ENCODE measurements at regions not wholly inside any gene's neighbourhood (a gene's known extent, or its start where the extent isn't known, plus 50 kb on each side); places are given as distances from the start of the nearest gene placed in this dataset.
"Not testable (repeated sequence)": the region's sequence is repeated elsewhere in the genome, so short reads cannot be mapped to it uniquely, and the experiment has no call there.

DNA sequence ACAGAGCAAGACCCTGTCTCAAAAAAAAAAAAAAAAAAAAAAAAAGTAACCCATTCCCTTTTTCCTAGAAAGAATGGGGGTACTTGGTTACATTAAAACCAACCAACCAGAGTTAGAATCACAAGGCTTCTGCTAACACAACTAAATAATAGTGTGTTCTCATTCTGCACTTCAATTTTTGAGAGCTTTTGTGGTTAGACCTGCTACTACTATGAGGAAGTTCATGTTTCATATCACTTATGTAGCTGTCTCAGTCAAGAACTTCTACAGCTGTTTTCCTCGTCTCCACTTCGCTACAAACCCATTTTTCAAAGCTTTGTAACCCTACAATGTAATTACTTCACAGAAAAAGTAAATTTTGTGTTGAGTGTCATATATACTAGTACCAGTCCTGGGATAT lies 58.3 kb downstream of the PDHA2 start:
- DNase-seq, result no peak

DNA sequence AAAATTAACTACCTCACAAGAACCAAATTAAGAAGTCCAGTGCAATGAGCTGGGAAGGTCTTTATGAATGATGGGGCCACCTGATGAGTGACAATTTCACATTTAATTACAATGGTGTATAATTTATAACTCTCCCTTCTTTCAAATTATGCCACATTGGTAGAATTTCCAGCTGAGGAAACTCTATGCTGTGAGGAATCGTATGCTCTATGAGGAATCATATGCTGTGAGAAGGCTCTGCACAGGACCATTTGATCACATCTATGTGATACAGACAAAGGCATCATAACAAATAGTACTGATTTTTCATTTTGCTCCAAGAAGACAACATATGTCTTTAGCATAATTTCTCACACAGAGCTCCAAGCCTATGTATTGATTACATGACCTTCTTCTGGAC lies 69.3 kb downstream of the PDHA2 start:
- no peak for DNase-seq

DNA sequence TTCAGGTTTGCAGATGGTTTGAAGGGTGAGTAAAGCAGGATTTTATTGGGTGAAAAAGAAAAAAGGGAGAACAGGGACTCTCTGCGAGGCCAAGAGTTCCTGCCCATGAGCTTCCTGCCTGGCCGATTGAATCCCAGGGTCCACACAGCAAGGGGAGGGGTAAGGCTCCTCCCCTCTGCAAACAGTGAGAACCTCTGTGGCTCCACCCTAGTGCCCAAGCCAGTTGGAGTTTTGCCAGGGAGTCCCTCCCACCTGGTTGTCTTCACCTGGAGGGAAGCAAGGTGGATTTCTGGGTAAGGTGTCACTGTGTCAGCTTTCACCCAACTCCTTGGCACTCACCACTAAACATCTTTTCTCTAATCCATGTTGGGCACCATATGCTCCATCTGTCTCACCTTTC lies 70.9 kb downstream of the PDHA2 start:
- no peak for DNase-seq

DNA sequence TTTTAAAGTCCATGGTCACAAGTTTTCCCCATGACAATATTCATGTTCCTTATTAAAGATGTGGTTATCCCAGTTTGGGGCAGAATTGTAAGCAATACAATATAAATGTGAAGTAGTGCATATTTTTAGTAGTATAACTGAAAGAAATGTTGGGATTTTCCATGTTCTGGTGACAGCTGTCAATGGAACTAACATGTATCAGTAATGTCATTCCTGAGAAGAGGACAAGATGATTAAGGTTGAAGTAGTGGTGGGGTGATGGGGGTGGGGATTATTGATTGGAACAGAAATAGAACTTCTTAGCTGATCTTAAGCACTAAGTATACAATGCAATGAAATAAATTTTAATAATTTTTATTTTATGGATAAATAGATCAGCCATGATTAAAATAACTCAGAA lies 81.6 kb downstream of the PDHA2 start:
- no peak for DNase-seq

DNA sequence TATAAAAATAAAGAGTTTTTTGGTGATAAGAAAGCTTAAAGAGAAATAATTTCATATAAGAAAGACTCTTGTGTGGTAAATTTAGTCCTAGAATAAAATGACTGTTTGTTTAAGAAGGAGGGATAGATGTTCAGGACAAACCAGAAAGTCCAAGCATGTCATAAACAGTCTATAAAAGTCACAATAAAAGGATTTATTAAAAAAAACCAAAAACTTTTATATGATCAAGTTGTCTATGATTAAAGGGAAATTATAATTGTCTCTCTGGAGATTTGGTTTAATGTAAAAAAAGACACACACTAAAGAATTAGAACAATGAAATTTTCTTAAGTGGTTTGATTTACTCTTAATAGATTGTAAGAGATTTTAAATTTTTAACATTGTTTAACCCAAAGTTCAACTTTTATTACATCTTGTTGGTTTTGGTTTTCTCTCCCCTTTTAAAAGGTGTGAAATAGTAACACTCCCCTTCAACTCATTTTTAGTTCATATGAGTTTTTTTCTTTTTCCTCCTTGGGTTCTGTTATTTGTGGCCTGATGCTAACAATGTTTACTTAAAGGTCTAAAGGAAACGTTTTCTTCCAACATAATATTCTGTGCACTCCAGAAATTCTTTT lies 89.7 kb downstream of the PDHA2 start:
- no peak for DNase-seq

DNA sequence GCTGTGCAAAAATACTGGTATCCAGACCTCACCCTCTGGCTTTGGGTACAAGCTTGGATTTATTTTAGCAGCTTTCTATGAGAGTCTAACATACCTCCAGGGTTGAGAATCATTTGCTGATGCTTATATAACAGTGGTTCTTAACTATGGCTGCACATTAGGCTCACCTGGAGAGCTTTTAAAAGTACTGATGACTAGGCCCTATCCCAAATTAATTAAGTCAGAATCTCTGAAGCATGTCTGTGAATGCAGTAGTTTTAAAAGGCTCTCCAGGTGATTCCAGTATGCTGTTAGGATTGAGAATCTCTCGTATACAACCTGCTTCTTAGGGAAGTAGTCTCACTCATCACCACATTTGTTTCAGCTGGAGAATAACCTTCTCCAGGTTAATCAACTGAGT lies 99.2 kb downstream of the PDHA2 start:
- DNase-seq, result no peak

DNA sequence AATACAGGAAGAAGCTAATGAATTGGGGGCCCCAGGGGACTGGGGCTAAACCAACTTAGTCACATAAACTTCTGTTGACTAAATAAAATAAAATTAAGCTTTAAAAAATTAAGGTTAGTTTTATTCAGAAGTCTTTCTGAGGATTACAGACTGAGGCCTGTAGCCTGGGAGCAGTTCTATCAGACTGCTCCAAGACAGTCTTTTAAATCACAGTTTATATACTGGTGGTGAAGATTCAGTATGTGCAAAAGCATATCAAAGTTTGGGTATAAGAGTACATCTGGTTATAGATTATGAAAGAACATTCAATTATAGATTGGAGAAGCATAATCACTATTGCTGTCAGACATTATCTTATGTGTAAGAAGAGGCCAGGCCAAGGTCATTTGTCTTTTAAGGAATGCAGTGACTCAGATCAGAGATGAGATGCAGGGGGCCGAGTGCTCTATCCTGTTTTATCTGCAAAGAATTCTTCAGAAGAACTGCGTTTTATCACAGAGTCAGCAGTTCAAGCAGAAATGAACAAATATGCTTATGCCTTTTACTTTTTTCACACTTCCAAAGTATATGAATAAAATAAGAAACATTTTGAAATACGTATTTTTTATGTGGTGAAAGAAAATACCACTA lies 109.4 kb downstream of the PDHA2 start:
- no peak for DNase-seq

DNA sequence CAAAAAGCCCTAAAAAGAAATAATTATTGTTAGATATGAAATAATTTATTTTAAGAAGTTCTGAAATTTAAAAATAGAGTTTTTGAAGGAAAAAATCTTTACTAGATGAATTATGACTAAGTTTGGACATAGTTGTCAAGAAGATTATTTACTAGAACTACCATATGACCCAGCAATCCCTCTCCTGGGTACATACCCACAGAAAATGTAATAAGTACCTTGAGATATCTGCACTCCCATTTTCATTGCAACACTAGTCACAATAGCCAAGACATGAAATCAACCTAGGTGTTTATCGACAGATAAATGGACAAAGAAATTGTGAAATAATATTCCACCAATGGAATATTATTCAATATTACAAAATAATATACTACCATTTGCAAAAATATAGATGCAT lies 109.9 kb downstream of the PDHA2 start:
- no peak for DNase-seq

DNA sequence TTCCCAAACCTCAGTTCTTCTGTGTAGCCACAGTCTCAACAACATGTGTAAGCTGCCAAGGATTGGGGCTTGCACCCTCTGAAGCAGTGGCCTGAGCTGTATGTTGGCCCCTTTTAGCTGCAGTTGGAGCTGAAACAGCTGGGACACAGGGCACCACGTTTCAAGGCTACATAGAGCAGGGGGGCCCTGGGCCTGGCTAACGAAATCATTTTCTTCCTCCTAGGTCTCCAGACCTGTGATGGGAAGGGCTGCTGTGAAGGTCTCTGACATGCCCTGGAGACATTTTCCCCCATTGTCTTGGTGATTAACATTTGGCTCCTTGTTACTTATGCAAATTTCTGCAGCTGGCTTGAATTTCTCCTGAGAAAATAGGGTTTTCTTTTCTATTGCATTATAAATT lies 112.6 kb downstream of the PDHA2 start:
- DNase-seq, result not testable (repeated sequence)

DNA sequence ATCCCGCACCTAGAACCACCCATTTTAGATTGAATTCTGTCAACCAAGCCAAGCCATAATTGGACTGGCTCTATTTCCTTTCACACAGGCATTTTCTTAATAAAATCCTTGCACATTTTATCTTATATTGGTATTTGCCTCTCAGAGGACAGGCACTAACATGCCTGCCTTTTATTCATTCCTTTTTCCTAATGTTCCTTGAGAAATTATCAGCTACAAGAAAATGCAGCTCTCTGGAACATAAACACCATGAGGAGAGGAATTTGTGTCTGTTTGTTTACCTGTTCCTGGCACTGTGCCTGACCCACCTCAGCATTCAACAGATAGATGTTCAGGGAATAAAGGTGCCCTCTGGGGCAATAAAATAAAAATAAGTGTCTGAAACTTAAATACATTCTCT lies 116.2 kb downstream of the PDHA2 start:
- no peak for DNase-seq

DNA sequence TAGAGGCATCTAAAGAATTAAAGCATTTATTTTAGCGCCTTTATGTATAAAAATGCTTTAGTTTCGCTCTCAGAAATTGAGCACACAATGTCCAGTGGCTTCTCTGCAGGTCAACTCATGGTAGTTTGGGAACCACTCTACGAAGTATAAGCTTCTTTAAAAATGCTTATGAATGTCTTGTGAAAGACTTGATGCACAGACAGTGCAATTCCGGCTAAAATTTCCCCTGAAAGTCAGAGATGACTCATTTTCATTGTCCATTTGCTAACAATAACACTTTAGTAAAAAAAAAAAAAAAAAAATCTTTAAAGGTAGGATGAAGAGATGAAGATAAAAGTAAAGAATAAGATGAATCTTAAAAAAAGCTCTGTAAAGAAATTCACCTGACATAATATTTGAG lies 117.2 kb downstream of the PDHA2 start:
- DNase-seq, result no peak

DNA sequence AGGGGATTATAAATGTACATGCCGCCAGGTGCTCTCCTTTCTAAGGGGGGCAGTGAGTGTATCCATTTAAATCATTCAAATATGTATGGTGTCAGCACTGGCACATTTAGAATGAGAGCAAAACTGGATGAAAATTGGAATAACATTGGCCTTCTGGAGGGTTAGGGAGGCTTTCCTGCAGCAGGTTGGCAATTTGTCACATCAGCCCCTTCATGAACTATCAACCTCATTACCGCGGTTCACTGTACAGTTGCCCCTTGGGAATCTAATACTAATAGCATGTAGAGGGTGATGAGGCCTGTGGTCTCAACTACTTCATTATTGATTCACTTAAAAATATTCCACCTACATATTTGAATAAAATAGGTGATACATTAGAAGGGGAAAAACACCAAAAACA lies 117.9 kb downstream of the PDHA2 start:
- no peak for DNase-seq

DNA sequence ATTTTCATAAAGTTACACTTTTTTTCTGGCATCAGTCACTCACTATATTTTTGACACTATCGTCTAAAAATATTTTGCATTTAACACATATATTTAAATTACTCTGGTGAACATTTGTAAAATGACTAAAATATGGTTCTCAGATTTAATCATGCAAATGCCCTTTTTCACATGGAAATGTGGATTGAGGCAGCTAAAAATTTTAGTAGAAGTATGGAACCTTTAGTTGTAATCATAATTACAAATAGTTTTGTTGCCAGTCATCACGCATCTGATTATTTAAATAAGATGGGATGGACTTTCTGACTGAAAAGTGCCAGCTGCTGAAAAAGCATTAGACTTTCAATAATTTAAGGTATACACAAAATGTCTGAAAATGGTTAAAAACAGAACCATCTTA lies 119.3 kb downstream of the PDHA2 start:
- no peak for DNase-seq

DNA sequence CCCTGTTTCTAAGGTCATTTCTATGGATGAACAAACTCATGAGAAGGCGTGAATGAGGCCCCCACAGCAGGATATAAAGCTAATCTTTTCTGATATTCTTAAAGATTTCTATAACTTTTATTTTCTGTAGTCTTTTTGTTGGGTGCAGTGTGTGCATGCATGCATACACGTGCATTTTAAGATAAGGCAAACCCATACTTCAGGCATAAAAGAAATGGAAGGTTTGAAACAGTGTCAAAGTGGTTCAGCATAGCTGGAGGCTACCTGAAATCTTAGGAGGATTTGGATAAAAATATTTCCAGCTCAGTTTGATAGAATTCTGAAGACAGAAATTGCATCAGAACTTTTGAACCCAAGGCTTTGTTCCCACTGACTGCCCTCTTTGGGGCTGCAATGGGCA lies 119.7 kb downstream of the PDHA2 start:
- no peak for DNase-seq

DNA sequence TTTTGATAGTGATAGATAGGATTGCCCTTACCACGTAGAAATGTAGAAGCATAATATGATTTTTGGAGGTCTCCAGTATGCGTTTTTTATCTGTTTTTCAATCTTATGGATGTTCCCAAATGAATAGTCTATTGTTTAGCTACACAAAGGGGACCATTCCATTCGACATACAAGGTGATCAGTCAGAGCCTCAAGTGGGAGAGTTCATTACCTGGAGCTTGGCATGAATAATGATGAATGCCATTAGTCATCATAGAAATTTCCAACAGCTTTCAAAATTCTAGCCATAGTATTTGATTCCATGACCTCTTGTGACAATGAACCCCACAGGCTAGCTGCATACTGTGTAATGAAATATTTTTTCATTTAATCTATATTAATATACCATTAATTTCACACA lies 123.6 kb downstream of the PDHA2 start:
- DNase-seq, result no peak

DNA sequence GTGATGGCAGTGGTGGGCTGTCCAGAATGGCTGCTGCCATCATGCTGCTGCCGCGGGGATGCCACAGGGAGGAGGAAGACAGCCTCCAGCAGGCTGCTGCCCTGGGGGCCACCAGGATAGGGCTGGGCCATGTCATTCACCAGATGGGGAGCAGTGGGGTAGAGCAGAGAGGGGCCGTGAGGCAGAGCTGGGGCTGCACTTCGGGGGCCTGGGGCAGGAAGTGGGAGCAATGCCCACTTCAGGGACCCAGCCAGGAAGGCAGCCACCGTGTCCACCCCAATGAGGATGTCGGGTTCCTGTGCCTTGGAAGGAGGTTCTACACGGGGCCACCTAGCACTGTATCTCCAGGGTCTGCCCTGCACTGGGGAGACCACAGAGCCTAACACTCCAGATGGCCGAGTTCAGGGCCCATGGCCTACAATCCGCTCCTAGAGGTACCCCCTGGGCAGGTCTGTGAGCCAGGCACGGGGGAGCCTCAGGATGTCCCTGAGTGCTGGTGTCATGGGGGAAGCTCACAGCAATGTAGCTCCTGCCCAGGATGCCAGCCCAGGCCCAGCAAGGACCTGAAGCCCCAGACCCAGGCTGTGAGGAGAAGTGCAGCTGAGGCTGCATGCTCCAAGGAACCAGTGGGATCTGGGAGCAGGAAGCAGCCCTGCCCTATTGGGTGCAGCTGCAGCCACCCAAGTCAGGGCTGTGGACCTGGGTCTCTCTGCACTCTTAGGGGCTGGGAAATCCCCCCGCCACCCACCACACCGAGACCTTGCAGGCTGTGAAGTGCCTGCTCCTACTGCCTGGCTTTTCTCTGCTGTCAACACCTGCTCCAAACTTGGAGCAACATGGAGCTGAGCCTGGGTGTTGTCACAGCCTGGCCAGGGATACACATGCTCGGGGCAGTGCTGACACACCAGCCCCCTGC lies 140.3 kb downstream of the PDHA2 start:
- DNase-seq, result no peak

DNA sequence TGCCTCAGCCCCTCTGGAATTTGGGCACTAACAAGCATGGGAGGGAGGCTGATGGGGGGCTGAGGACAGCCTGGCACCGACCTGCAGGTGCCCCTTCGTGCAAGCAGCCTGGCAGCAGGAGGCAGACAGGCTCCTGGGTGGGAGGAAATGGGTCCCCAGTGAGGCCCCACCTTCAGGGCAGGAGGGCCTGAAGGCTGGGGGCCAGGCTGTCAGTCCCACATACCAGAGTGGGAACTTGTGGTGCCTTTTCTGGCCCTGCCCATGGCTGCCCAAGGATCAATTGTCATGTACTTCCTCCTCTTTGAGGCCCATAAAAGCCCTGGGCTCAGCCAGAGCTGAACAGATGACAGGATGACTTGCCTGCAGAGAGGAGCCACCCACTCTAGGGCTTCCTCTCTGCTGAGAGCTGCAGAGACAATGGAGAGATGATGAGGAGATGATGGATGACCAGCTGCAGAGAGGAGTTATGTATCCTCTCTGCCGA lies 141.0 kb downstream of the PDHA2 start:
- no peak for DNase-seq

DNA sequence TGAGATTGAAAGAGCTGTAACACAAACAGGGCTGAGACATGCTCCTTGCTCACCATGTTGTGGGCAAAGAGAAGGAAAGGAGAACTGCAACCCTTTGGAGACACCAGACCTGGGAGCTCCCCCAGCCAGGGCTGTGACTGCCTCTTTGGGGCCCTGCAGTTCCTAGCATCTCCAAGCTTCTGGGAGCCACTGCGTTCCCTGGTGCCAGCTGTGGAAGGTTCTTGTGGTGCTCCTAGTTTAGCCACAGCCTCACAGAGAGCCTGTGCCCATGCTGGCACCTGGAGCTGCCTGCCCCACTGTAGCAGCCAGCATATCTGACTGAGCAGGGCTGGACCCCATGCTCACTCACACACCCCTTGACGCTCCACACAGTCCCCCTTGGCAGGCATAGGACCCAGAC lies 141.7 kb downstream of the PDHA2 start:
- no peak for DNase-seq

DNA sequence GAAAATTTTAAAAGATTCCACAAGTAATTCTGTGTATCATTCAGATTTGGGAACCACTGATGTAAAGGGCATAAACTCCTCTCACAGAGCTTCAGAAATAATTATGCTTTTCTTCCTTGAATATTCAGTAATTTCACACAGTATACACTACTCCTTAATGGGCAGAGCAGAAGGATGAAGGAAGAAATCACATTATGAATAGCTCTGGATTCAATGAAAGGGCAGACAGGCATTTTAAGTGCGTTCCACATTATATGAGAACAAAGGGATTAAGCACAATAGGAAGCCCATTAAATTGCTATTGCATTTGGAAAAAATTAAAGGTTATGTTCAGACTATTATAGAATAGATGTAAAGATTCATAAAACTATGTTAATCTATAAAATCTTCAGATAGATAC lies 142.6 kb downstream of the PDHA2 start:
- DNase-seq, result no peak

DNA sequence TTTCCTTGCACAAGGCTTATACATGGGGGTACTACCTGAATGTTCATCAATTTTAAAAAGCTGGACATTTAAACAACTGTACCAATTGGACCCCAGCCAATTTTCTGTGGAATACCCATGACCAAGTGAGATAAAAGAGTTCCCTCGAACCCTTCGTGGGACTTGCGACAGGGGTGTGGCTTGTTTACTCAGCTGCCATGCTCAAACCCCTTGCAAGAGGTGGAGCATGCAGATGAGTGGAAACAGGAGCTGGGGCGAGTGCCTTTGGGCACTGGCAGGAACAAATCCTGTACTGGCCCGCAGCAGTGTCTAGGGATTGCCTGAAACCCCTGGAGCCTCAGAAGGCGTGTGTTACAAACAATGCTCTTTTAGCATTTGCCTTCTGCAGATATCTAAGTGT lies 144.2 kb downstream of the PDHA2 start:
- DNase-seq, result no peak

DNA sequence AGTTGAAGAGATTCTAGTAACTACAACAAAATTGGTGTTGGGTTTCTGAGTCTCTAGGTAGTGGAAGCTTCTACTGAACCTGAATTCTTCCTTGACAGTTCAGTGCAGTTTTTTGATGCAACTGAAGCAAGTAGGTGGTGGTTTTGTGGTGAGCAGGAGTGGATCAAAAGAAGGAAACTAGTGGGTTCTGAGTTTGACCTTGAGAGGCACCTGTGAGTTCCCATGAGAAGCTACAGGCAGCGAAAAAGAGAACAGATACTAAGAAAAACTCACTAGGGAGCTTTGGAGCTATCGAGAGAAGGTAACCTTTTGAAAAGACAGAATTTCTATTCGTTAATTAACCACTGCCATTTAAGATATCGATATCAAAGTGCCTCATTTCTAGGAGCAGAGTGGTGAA lies 145.2 kb downstream of the PDHA2 start:
- DNase-seq, result no peak

DNA sequence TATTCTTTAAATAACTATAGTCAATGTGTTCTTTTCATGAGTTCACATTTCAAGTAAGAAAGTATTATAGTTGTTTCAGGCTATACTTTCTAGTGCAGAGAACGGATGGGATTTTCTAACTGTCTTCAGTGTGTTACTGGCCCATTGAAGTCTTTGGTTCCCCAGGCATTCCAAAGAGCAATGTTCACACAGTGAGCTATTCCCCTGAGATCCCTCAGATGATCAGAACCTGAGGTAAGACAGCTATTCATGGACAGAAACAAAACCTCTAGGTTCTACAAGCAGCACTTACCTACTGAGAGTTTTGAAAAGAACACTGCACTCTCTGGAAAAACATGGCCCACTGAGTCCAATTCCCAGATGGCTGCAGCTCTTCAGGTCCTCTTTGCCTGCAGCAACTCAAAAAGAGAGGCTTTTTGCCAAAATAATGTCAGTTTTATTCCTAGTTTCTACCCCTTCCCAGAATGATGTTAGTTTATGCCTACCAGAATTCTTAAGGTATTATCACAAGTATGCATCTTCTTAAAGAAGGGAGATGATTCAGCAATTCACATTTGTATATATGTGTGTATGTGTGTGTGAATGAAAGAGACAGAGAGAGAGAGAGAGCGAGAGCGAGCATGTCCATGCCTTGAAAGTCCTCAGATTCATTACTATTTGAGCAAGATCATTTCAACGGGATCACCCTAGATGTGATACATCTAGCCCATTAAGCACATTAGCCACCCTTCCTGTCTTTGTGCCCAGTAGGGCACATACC lies 146.1 kb downstream of the PDHA2 start:
- DNase-seq, result no peak

DNA sequence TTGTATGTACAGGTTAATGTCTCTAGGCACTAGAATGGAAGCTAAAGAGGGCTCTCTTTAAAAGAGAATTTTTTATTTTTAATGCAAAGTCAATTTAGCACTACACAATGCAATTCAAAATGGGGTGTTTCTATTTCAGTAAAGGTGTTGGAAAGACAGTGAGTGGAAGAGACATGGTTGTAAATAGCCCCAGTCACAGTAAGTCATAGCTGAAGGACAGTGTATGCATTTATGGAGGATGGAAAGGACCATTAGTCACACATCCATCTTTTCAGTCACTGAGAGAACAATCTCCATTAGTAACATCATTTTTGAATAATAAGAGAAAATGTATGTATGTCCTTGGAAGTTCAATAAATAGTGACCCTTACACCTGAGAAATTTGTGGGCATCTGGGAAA lies 148.0 kb downstream of the PDHA2 start:
- DNase-seq, result no peak

All from COR-L47 (cell line).